ENCODE measurements at regions not wholly inside any gene's neighbourhood (a gene's known extent, or its start where the extent isn't known, plus 50 kb on each side); places are given as distances from the start of the nearest gene placed in this dataset.

GRCh38 chr7:25815711-25816110, 336.3 kb upstream of the NFE2L3 start:
- TF ChIP-seq, protein P1, sequence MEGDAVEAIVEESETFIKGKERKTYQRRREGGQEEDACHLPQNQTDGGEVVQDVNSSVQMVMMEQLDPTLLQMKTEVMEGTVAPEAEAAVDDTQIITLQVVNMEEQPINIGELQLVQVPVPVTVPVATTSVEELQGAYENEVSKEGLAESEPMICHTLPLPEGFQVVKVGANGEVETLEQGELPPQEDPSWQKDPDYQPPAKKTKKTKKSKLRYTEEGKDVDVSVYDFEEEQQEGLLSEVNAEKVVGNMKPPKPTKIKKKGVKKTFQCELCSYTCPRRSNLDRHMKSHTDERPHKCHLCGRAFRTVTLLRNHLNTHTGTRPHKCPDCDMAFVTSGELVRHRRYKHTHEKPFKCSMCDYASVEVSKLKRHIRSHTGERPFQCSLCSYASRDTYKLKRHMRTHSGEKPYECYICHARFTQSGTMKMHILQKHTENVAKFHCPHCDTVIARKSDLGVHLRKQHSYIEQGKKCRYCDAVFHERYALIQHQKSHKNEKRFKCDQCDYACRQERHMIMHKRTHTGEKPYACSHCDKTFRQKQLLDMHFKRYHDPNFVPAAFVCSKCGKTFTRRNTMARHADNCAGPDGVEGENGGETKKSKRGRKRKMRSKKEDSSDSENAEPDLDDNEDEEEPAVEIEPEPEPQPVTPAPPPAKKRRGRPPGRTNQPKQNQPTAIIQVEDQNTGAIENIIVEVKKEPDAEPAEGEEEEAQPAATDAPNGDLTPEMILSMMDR (conservative IDR thresholded peaks at IDR 0.05; ENCODE audit: low read depth, low read length): no peak
- TF ChIP-seq EZH2 (IDR thresholded peaks at IDR 0.05; ENCODE audit: low read length, unreplicated experiment) (no peak), EZH2phosphoT487 (IDR thresholded peaks at IDR 0.05; ENCODE audit: borderline replicate concordance, low read length) (no peak)

Measured in PC-3 (cell line).